ENCODE measurements at regions not wholly inside any gene's neighbourhood (a gene's known extent, or its start where the extent isn't known, plus 50 kb on each side); places are given as distances from the start of the nearest gene placed in this dataset.

DNA sequence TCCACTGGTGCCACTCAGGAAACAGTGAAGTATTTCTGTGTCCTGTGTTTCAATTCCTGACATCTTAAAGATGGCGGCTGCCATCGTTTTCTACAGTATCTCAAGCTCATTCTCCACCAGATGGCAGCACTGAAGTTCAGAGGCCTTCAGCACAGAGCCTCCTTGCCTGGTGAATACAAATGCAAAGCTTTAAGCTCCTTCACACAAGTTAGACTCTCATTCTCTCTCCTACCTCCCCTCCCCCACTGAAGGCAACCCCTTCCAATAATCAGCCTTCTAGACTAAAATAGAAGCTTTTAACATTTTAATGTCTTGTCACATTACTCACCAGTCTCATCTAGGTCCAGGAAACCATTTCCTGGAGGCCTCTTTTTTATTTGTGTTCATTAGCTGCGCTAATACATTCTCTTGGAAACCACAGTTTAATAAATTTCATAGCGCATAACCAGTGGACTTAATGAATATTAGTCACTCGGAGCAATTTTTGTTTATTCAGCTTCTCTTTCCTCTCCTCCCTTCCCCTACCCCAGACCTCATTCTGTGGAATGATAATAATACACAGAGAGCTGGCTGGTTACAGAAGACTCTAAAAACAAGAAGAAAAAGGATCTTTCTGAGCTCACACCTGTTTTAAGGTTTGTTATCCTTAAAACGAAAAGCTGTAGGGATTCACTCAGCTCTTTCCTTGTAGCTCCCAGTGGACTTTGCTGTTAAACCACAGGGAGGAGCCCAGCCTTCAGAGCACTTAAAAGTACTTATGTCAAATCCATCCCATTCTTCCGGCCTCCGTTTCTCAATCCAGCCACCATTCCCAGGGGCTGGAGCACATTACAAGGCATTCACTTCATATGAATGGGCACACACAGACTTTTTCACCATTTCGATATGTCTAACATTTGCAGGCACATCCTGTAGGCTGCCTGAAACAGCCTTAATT is 384.9 kb downstream of the HLX start:
- TF ChIP-seq, protein P1, sequence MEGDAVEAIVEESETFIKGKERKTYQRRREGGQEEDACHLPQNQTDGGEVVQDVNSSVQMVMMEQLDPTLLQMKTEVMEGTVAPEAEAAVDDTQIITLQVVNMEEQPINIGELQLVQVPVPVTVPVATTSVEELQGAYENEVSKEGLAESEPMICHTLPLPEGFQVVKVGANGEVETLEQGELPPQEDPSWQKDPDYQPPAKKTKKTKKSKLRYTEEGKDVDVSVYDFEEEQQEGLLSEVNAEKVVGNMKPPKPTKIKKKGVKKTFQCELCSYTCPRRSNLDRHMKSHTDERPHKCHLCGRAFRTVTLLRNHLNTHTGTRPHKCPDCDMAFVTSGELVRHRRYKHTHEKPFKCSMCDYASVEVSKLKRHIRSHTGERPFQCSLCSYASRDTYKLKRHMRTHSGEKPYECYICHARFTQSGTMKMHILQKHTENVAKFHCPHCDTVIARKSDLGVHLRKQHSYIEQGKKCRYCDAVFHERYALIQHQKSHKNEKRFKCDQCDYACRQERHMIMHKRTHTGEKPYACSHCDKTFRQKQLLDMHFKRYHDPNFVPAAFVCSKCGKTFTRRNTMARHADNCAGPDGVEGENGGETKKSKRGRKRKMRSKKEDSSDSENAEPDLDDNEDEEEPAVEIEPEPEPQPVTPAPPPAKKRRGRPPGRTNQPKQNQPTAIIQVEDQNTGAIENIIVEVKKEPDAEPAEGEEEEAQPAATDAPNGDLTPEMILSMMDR (IDR thresholded peaks at IDR 0.05): no peak
- no peak for TF ChIP-seq EP300 (IDR thresholded peaks at IDR 0.05)
